Stomach (tissue), 4 donors: ENCODE measurements at regions not wholly inside any gene's neighbourhood (a gene's known extent, or its start where the extent isn't known, plus 50 kb on each side); places are given as distances from the start of the nearest gene placed in this dataset.

ENCODE experiments used
- POLR2A ChIP-seq, 4 donors: fragments of 450-650 bp; IDR thresholded peaks; one replicate each; pipeline ENCODE4 v1.6.1; 2016; ENCODE audit warnings: antibody characterized with exemption in 4 of 4, control low read depth in 2 of 4, mild to moderate bottlenecking in 1 of 4, moderate library complexity in 1 of 4
- TF ChIP-seq, protein P1 (sequence below), 7 experiments: fragments of 450-650 bp in 4 of 7; fragments of 200-600 bp in 3 of 7; sonication (generic) in 3 of 7; IDR thresholded peaks; one replicate each; pipeline ENCODE4 v1.5.1; 2016 to 2019; ENCODE audit warnings: antibody characterized with exemption in 7 of 7, control low read depth in 2 of 7, mild to moderate bottlenecking in 1 of 7

GRCh38 chr14:27079716-27080115 lies 481.9 kb upstream of the NOVA1 start:
- TF ChIP-seq, protein P1, sequence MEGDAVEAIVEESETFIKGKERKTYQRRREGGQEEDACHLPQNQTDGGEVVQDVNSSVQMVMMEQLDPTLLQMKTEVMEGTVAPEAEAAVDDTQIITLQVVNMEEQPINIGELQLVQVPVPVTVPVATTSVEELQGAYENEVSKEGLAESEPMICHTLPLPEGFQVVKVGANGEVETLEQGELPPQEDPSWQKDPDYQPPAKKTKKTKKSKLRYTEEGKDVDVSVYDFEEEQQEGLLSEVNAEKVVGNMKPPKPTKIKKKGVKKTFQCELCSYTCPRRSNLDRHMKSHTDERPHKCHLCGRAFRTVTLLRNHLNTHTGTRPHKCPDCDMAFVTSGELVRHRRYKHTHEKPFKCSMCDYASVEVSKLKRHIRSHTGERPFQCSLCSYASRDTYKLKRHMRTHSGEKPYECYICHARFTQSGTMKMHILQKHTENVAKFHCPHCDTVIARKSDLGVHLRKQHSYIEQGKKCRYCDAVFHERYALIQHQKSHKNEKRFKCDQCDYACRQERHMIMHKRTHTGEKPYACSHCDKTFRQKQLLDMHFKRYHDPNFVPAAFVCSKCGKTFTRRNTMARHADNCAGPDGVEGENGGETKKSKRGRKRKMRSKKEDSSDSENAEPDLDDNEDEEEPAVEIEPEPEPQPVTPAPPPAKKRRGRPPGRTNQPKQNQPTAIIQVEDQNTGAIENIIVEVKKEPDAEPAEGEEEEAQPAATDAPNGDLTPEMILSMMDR (IDR thresholded peaks at IDR 0.05): no peak
- no peak for TF ChIP-seq POLR2A (IDR thresholded peaks at IDR 0.05)
